Aorta (tissue), 5 donors: ENCODE measurements at regions not wholly inside any gene's neighbourhood (a gene's known extent, or its start where the extent isn't known, plus 50 kb on each side); places are given as distances from the start of the nearest gene placed in this dataset.

Source experiments
- ATAC-seq: fragments of 200-7000 bp; cut with Tn5 transposase; one replicate; pipeline ENCODE4 v1.9.1; 2022; ENCODE audit warnings: moderate library complexity; ENCODE audit not compliant: low FRiP score
- DNase-seq, 2 donors: peaks; one replicate each; pipeline ENCODE4 v3.0.0-alpha.2; 2020
- H3K27ac ChIP-seq, 2 donors: one replicate each; pipeline ENCODE4 v1.5.1; 2013; ENCODE audit warnings: low read length in 2 of 2, mild to moderate bottlenecking in 2 of 2, moderate library complexity in 2 of 2, control low read depth in 1 of 2, inconsistent platforms in 1 of 2, low read depth in 1 of 2
- H3K27me3 ChIP-seq, 2 donors: one replicate each; pipeline ENCODE4 v1.6.1; 2013; ENCODE audit warnings: control low read depth in 1 of 2, low read length in 1 of 2, mild to moderate bottlenecking in 1 of 2, moderate library complexity in 1 of 2; ENCODE audit not compliant: insufficient read depth in 2 of 2, control insufficient read depth in 1 of 2
- H3K36me3 ChIP-seq, 2 donors: one replicate each; pipeline ENCODE4 v1.6.1; 2013; ENCODE audit warnings: control low read depth in 1 of 2, low read length in 1 of 2, mild to moderate bottlenecking in 1 of 2; ENCODE audit not compliant: insufficient read depth in 2 of 2, control insufficient read depth in 1 of 2
- H3K4me1 ChIP-seq, 2 donors: one replicate each; pipeline ENCODE4 v1.6.1; 2013; ENCODE audit warnings: low read length in 2 of 2, control low read depth in 1 of 2, mild to moderate bottlenecking in 1 of 2, moderate library complexity in 1 of 2; ENCODE audit not compliant: insufficient read depth in 2 of 2, control insufficient read depth in 1 of 2
- H3K4me3 ChIP-seq, 2 donors: one replicate each; pipeline ENCODE4 v1.5.1; 2013; ENCODE audit warnings: low read length in 2 of 2, control low read depth in 1 of 2, mild to moderate bottlenecking in 1 of 2
- H3K9me3 ChIP-seq: one replicate; pipeline ENCODE4 v1.6.1; 2013; ENCODE audit warnings: mild to moderate bottlenecking, low read length; ENCODE audit not compliant: control insufficient read depth
- WGBS, 2 donors: extraction: QIAGEN DNeasy Blood & Tissue Kit; methylation state at CpG; one replicate each; pipeline ENCODE4 v1.1.7; 2013; 5-methylcytosine and 5-hydroxymethylcytosine counted together
- intact Hi-C, 2 donors: fragments of 100-400 bp; cut with DNase I; formaldehyde crosslinking; loops; one replicate each; pipeline versions ENCODE4 v1.14.2 to v1.15.0; 2022
- donor health status: healthy with polysubstance abuse.
- donor health status: Bipolar disorder and iron deficiency.
- donor health status: DM: no; HTN: no; CAD: no.
- donor health status: DM: no; HTN: no; CAD: no.
- donor health status: DM: yes; HTN: yes; CAD: no.

- H3K36me3 ChIP-seq = no peaks in the 10 kb centered on the region
- no peaks in the 10 kb centered on the region for H3K27me3 ChIP-seq
- peaks cover 0 to 4% of the 10 kb centered on the region in 2 donors for H3K4me1 ChIP-seq
- WGBS, 2 donors = 78 to 79% methylated on average over 3 of the region's 3 CpGs
- no peak for ATAC-seq
- H3K9me3 ChIP-seq = no peaks in the 10 kb centered on the region
- intact Hi-C loops = no loop called here
- no peak overlapping the region for H3K4me3 ChIP-seq
- H3K27ac ChIP-seq = no peak overlapping the region
- DNase-seq = no peak
Observed at GRCh38 chr6:12480379-12480778, 190.2 kb downstream of the EDN1 start.

GRCh38 chr6:12481292-12481691, 191.1 kb downstream of the EDN1 start:
- Histone ChIP-seq H3K4me1 (peaks cover 0 to 3% of the 10 kb centered on the region in 2 donors), H3K9me3 (no peaks in the 10 kb centered on the region), H3K27me3 (no peaks in the 10 kb centered on the region), H3K27ac (no peak overlapping the region), H3K4me3 (no peak overlapping the region), H3K36me3 (no peaks in the 10 kb centered on the region)
- WGBS, 2 donors = 95 to 98% methylated on average over 2 of the region's 2 CpGs
- DNase-seq = no peak
- intact Hi-C loops = no loop called here
- no peak for ATAC-seq

GRCh38 chr6:12481850-12482249, 191.7 kb downstream of the EDN1 start:
- DNase-seq (no peak), ATAC-seq (no peak)
- WGBS, 2 donors = 98 to 99% methylated on average over 2 of the region's 2 CpGs
- no peaks in the 10 kb centered on the region for H3K36me3 ChIP-seq
- intact Hi-C loops = no loop called here
- no peaks in the 10 kb centered on the region for H3K27me3 ChIP-seq
- peaks cover 0 to 2% of the 10 kb centered on the region in 2 donors for H3K4me1 ChIP-seq
- H3K4me3 ChIP-seq = no peak overlapping the region
- no peak overlapping the region for H3K27ac ChIP-seq
- H3K9me3 ChIP-seq = no peaks in the 10 kb centered on the region

DNA sequence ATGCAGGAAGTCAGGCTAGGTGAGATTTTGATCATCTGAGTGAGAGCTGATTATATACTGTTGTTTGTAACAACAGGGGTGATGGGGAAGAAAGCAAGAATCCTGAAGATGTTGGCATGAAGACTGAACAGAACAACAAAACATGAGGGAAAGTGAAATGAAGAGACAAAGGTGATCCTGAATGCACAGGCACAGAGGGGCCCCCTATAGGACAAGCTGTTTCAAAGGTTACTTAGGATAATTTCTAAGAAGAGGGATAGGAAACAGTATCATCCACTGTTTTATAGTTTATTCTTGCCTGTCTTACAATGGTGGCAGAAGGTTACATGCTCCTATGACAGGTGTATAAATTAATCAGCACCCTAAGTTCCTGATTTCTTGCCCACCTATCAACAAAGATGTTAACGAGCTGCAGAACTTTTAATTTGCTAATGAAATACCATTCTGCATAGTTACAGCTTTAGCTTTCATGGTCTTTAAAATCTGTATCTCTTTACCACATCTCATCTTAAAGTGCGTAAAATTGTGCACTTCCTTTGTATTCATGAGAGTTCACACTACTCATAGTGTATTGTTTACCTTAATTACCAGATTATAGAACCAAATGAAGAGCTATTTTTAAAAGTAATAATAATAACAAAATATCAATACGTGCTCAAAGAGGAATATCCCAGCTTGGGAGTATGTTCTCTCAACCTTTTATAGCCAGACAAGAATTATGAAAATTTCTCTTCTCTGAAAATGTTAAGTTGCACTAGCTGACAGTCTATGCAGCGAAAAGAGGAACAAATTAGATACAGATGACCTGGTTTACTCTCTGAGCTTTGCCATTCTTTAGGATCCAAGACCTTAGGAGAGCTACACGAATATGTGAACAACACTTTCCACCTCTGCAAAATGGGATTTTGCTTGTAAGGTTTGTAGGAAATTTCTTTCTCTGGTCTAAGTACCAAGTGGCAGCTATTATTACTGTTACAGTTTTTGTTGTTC, 192.5 kb downstream of the EDN1 start:
- no peak for ATAC-seq
- intact Hi-C loops = no loop called here
- WGBS, 2 donors = 92 to 93% methylated on average over 5 of the region's 5 CpGs
- Histone ChIP-seq H3K4me1 (peaks cover 0 to 2% of the 10 kb centered on the region in 2 donors), H3K9me3 (no peaks in the 10 kb centered on the region), H3K27me3 (no peaks in the 10 kb centered on the region), H3K4me3 (no peak overlapping the region), H3K36me3 (no peaks in the 10 kb centered on the region), H3K27ac (no peak overlapping the region)
- DNase-seq = no peak

DNA sequence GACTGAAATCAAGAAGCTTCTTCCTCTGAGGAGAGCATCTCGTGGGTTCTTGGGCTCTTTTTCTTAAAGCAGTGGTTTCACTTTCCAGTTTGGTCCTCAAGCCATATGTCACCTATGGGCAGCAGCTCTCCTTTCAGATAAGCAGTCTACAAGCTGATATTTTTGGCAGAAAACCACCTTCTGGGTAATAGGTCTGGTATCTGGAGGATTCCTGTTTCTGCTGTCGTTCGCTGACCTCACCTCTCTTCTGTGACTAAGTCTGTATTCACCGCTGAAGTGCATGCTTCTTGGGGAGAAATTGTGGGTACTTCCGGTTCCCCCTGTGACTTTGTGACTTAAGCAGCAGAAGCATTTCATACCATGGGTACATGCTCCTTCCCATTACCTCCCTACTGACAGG, 193.6 kb downstream of the EDN1 start:
- 3 to 4% methylated on average over 5 of the region's 5 CpGs for WGBS, 2 donors
- Histone ChIP-seq H3K4me3 (no peak overlapping the region), H3K4me1 (peaks cover 0 to 2% of the 10 kb centered on the region in 2 donors), H3K27me3 (no peaks in the 10 kb centered on the region), H3K9me3 (no peaks in the 10 kb centered on the region), H3K27ac (peak overlapping the region in 1 of 2 donors; percentile 40), H3K36me3 (no peaks in the 10 kb centered on the region)
- DNase-seq = no peak
- intact Hi-C loops = no loop called here
- ATAC-seq = no peak

DNA sequence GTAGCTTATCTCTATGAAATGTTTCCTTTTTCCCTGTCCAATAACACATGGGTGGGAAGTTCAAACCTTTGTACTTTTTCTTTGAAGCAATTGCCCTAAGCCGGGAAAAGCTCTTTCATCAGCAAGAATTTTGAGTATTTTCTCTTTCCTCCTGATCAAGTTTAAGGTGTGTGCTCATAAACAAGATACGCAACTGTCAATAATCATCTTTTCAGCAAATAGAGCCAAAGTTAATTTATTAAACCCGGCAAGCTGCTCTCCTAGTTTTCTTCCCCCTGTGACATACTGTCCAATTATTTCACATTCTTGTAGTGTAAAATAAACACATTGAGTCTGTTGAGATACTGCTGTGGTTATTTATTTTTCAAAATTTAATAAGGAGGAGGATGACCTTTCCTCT, 194.4 kb downstream of the EDN1 start:
- H3K36me3 ChIP-seq = no peaks in the 10 kb centered on the region
- no peak for DNase-seq
- H3K4me3 ChIP-seq = no peak overlapping the region
- no peak for ATAC-seq
- intact Hi-C loops = no loop called here
- H3K9me3 ChIP-seq = no peaks in the 10 kb centered on the region
- no peaks in the 10 kb centered on the region for H3K27me3 ChIP-seq
- H3K4me1 ChIP-seq = peaks cover 0 to 2% of the 10 kb centered on the region in 2 donors
- H3K27ac ChIP-seq = no peak overlapping the region
- 82 to 86% methylated on average over 3 of the region's 3 CpGs for WGBS, 2 donors

DNA sequence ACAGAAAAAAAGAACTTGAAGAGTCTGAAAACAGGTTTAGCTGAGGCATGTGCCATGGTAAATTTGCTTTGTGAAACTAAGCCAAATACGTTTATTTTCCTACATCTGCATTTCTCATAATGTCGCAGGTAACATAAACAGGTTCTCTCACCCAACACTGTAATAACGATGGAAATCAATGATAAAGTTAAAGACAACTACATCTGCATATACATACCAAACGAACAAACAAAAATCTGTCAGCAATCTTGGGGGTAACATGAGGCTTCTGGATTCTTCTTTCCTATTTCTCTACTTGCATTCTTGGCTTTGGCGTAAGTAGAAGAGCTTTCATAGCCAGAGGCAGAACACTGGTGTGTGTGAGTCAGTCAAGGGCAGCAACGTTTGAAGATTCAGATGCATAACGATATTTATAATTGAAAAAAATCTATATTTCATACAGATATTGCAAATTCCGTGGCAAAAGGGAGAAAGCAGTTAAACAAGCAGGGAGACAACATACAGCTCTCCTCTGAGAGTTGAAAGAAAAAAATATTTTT, 195.1 kb downstream of the EDN1 start:
- Histone ChIP-seq H3K27ac (no peak overlapping the region), H3K27me3 (no peaks in the 10 kb centered on the region), H3K4me1 (peaks cover 2 to 6% of the 10 kb centered on the region in 2 donors), H3K4me3 (no peak overlapping the region), H3K9me3 (no peaks in the 10 kb centered on the region), H3K36me3 (no peaks in the 10 kb centered on the region)
- intact Hi-C loops = loop anchor here in 1 of 2 donors (5.0 kb wide), 1 partner anchor 57 kb away; no protein-coding TSS in a partner anchor
- 92 to 94% methylated on average over 8 of the region's 8 CpGs for WGBS, 2 donors
- DNase-seq = no peak
- ATAC-seq = no peak

GRCh38 chr6:12485837-12486236, 195.7 kb downstream of the EDN1 start:
- peaks cover 2 to 10% of the 10 kb centered on the region in 2 donors for H3K4me1 ChIP-seq
- H3K36me3 ChIP-seq = no peaks in the 10 kb centered on the region
- intact Hi-C loops = loop anchor here in 1 of 2 donors (5.0 kb wide), 1 partner anchor 56 kb away; no protein-coding TSS in a partner anchor
- WGBS, 2 donors = 96% methylated on average over 3 of the region's 3 CpGs
- H3K4me3 ChIP-seq = no peak overlapping the region
- no peak for DNase-seq
- H3K9me3 ChIP-seq = no peaks in the 10 kb centered on the region
- H3K27ac ChIP-seq = no peak overlapping the region
- no peaks in the 10 kb centered on the region for H3K27me3 ChIP-seq
- ATAC-seq = no peak
